Natural killer cell (primary cell): ENCODE measurements at regions not wholly inside any gene's neighbourhood (a gene's known extent, or its start where the extent isn't known, plus 50 kb on each side); places are given as distances from the start of the nearest gene placed in this dataset.
A peak's percentile ranks its signal among the peaks of the same experiment; 100 is the strongest.

Experiments used
- ATAC-seq, 3 donors: fragments of 150-1000 bp in 2 of 3; fragments of 200-7000 bp in 1 of 3; cut with Tn5 transposase; 1 replicate in 1 of 3; 2 replicates in 2 of 3; pipeline ENCODE4 v1.10.0; 2021; ENCODE audit warnings: mild to moderate bottlenecking in 2 of 3, moderate library complexity in 2 of 3
- DNase-seq, 2 donors: peaks; one replicate each; pipeline versions ENCODE4 v3.0.0 to v3.0.0-alpha.2; 2013 to 2021; ENCODE audit warnings: mixed read lengths in 1 of 2
- H3K27ac ChIP-seq: one replicate; pipeline ENCODE4 v1.5.1; 2013; ENCODE audit warnings: mild to moderate bottlenecking, low read length
- H3K27me3 ChIP-seq: one replicate; pipeline ENCODE4 v1.6.1; 2013; ENCODE audit warnings: low read length; ENCODE audit not compliant: control insufficient read depth, insufficient read depth
- H3K36me3 ChIP-seq: one replicate; pipeline ENCODE4 v1.6.1; 2013; ENCODE audit warnings: low read length; ENCODE audit not compliant: control insufficient read depth, insufficient read depth
- H3K4me1 ChIP-seq: one replicate; pipeline ENCODE4 v1.6.1; 2013; ENCODE audit warnings: low read length; ENCODE audit not compliant: control insufficient read depth, insufficient read depth
- H3K4me3 ChIP-seq: one replicate; pipeline ENCODE4 v1.5.1; 2013; ENCODE audit warnings: low read length
- H3K9me3 ChIP-seq: one replicate; pipeline ENCODE4 v1.6.1; 2013; ENCODE audit warnings: low read length; ENCODE audit not compliant: control insufficient read depth, insufficient read depth
- H3K27ac Mint-ChIP-seq, 2 donors: one replicate each; pipeline ENCODE4 v1.8.0; 2022; ENCODE audit warnings: mild to moderate bottlenecking in 2 of 2, mixed read lengths in 2 of 2, moderate library complexity in 1 of 2
- H3K27me3 Mint-ChIP-seq, 2 donors: one replicate each; pipeline ENCODE4 v1.8.0; 2022; ENCODE audit warnings: low read depth in 2 of 2, mixed read lengths in 2 of 2
- H3K36me3 Mint-ChIP-seq: one replicate; pipeline ENCODE4 v1.8.0; 2022; ENCODE audit warnings: mixed read lengths
- H3K4me1 Mint-ChIP-seq, 2 donors: one replicate each; pipeline ENCODE4 v1.8.0; 2022; ENCODE audit warnings: mixed read lengths in 2 of 2
- H3K4me3 Mint-ChIP-seq: one replicate; pipeline ENCODE4 v1.8.0; 2022; ENCODE audit warnings: mild to moderate bottlenecking, moderate library complexity, mixed read lengths
- H3K9me3 Mint-ChIP-seq, 2 donors: one replicate each; pipeline ENCODE4 v1.8.0; 2022; ENCODE audit warnings: mixed read lengths in 2 of 2
- CTCF ChIP-seq: fragments of 200-600 bp; IDR thresholded peaks from one replicate; pipeline ENCODE4 v1.8.0; 2022; ENCODE audit warnings: antibody characterized with exemption
- WGBS: methylation state at CpG from one replicate; pipeline ENCODE4 v1.1.7; 2013; ENCODE audit warnings: missing lambda C conversion rate; ENCODE audit not compliant: insufficient coverage; 5-methylcytosine and 5-hydroxymethylcytosine counted together
- intact Hi-C: fragments of 100-400 bp; cut with micrococcal nuclease; formaldehyde crosslinking; loops from one replicate; pipeline ENCODE4 v1.14.2; 2022

- intact Hi-C loops = no loop called here
These were observed 251.8 kb downstream of the LPIN1 start for GRCh38 chr2:11998218-11998617.

GRCh38 chr2:11998626-11999378, 252.4 kb downstream of the LPIN1 start:
- H3K9me3 Mint-ChIP-seq = peaks cover 0 to 2% of the 10 kb centered on the region in 2 donors
- H3K36me3 Mint-ChIP-seq = peaks cover 13% of the 10 kb centered on the region
- peaks cover 7% of the 10 kb centered on the region for H3K9me3 ChIP-seq
- peaks cover 10 to 16% of the 10 kb centered on the region in 2 donors for H3K4me1 Mint-ChIP-seq
- no peak overlapping the region for H3K27ac Mint-ChIP-seq
- H3K4me3 ChIP-seq = no peak overlapping the region
- no peaks in the 10 kb centered on the region for H3K36me3 ChIP-seq
- intact Hi-C loops = no loop called here
- DNase-seq = no peak
- TF ChIP-seq CTCF = no peak
- no peak for ATAC-seq
- H3K4me3 Mint-ChIP-seq = no peak overlapping the region
- peaks cover 68 to 79% of the 10 kb centered on the region in 2 donors for H3K27me3 Mint-ChIP-seq
- WGBS = 90% methylated on average over 4 of the region's 4 CpGs
- no peak overlapping the region for H3K27ac ChIP-seq
- H3K4me1 ChIP-seq = no peaks in the 10 kb centered on the region
- H3K27me3 ChIP-seq = peaks cover 56% of the 10 kb centered on the region

More at GRCh38 chr2:11998218-11998617, 251.8 kb downstream of the LPIN1 start:
- peak in 2 of 3 donors; percentile 38 to 57 for ATAC-seq
- Histone ChIP-seq H3K27ac (no peak overlapping the region), H3K27me3 (peaks cover 52% of the 10 kb centered on the region), H3K4me1 (no peaks in the 10 kb centered on the region), H3K4me3 (no peak overlapping the region), H3K36me3 (no peaks in the 10 kb centered on the region), H3K9me3 (peaks cover 7% of the 10 kb centered on the region)
- TF ChIP-seq CTCF = no peak
- Mint-ChIP-seq H3K36me3 (peaks cover 13% of the 10 kb centered on the region), H3K27me3 (peaks cover 69 to 79% of the 10 kb centered on the region in 2 donors), H3K9me3 (peaks cover 0 to 2% of the 10 kb centered on the region in 2 donors), H3K4me1 (peaks cover 10 to 16% of the 10 kb centered on the region in 2 donors), H3K27ac (no peak overlapping the region), H3K4me3 (no peak overlapping the region)
- peak in 1 of 2 donors; percentile 41 for DNase-seq
- WGBS = 68% methylated on average over 2 of the region's 2 CpGs

- Mint-ChIP-seq H3K9me3 (no peaks in the 10 kb centered on the region), H3K27me3 (peaks cover 72 to 83% of the 10 kb centered on the region in 2 donors), H3K36me3 (peaks cover 13% of the 10 kb centered on the region), H3K4me3 (no peak overlapping the region), H3K4me1 (peaks cover 27 to 28% of the 10 kb centered on the region in 2 donors), H3K27ac (no peak overlapping the region)
- ATAC-seq (no peak), DNase-seq (no peak)
- no peak for TF ChIP-seq CTCF
- no peak overlapping the region for H3K27ac ChIP-seq
- no peak overlapping the region for H3K4me3 ChIP-seq
- peaks cover 62% of the 10 kb centered on the region for H3K27me3 ChIP-seq
- H3K9me3 ChIP-seq = peaks cover 7% of the 10 kb centered on the region
- WGBS = 100% methylated on average over 1 of the region's 1 CpG
- intact Hi-C loops = no loop called here
- H3K4me1 ChIP-seq = peaks cover 19% of the 10 kb centered on the region
- H3K36me3 ChIP-seq = no peaks in the 10 kb centered on the region
These were observed 255.2 kb downstream of the LPIN1 start for GRCh38 chr2:12001621-12002020.
